Sigmoid colon (tissue), 6 donors: ENCODE measurements at regions not wholly inside any gene's neighbourhood (a gene's known extent, or its start where the extent isn't known, plus 50 kb on each side); places are given as distances from the start of the nearest gene placed in this dataset.

ENCODE experiments used
- DNase-seq: peaks from one replicate; pipeline ENCODE4 v3.0.0-alpha.2; 2019
- H3K27ac ChIP-seq, 4 donors: fragments of 200-600 bp; sonication (generic); one replicate each; pipeline ENCODE4 v1.5.1; 2016 to 2019; ENCODE audit warnings: mild to moderate bottlenecking in 1 of 4
- H3K27me3 ChIP-seq, 3 donors: fragments of 200-600 bp; sonication (generic); one replicate each; pipeline ENCODE4 v1.5.1; 2019; ENCODE audit warnings: mild to moderate bottlenecking in 1 of 3
- H3K36me3 ChIP-seq, 4 donors: fragments of 200-600 bp; sonication (generic); one replicate each; pipeline ENCODE4 v1.5.1; 2016 to 2019
- H3K4me1 ChIP-seq, 4 donors: fragments of 200-600 bp; sonication (generic); one replicate each; pipeline ENCODE4 v1.5.1; 2017 to 2019
- H3K4me3 ChIP-seq, 4 donors: fragments of 200-600 bp; sonication (generic); one replicate each; pipeline ENCODE4 v1.5.1; 2017 to 2019; ENCODE audit warnings: mild to moderate bottlenecking in 2 of 4, moderate library complexity in 1 of 4
- H3K9me3 ChIP-seq, 4 donors: fragments of 200-600 bp in 3 of 4; sonication (generic) in 3 of 4; one replicate each; pipeline versions ENCODE4 v1.5.1 to v1.6.1; 2013 to 2019
- CTCF ChIP-seq, 4 experiments: fragments of 450-650 bp in 3 of 4; fragments of 200-600 bp in 1 of 4; IDR thresholded peaks; one replicate each; pipeline ENCODE4 v1.5.1; 2016 to 2019; ENCODE audit warnings: antibody characterized with exemption in 4 of 4, mild to moderate bottlenecking in 3 of 4, moderate library complexity in 2 of 4
- EP300 ChIP-seq, 4 donors: sonication (generic); formaldehyde crosslinking; IDR thresholded peaks; one replicate each; pipeline ENCODE4 v1.6.1; 2017; ENCODE audit warnings: antibody characterized with exemption in 4 of 4
- POLR2A ChIP-seq, 2 donors: fragments of 450-650 bp; IDR thresholded peaks; one replicate each; pipeline ENCODE4 v1.6.1; 2016; ENCODE audit warnings: antibody characterized with exemption in 2 of 2, mild to moderate bottlenecking in 2 of 2, moderate library complexity in 2 of 2
- POLR2AphosphoS5 ChIP-seq, 4 donors: sonication (generic); formaldehyde crosslinking; IDR thresholded peaks; one replicate each; pipeline ENCODE4 v1.6.1; 2017; ENCODE audit warnings: antibody characterized with exemption in 4 of 4
- WGBS, 2 donors: extraction: QIAGEN DNeasy Blood & Tissue Kit; methylation state at CpG; one replicate each; pipeline ENCODE4 v1.1.7; 2013; 5-methylcytosine and 5-hydroxymethylcytosine counted together
- intact Hi-C: fragments of 100-400 bp; cut with DNase I; formaldehyde crosslinking; loops from one replicate; pipeline ENCODE4 v1.15.1; 2023
- donor health status: healthy with polysubstance abuse.
- donor health status: healthy.

- DNase-seq: peak; percentile 96
- H3K36me3 ChIP-seq: no peaks in the 10 kb centered on the region
- no peaks in the 10 kb centered on the region for H3K27me3 ChIP-seq
- peaks cover 0 to 22% (median 18%) of the 10 kb centered on the region in 4 donors for H3K4me1 ChIP-seq
- intact Hi-C loops: loop anchor here (2.0 to 5.0 kb wide), 2 partner anchors 76 to 209 kb away; no protein-coding TSS in a partner anchor
- H3K9me3 ChIP-seq: no peaks in the 10 kb centered on the region
- no peak overlapping the region for H3K4me3 ChIP-seq
- WGBS, 2 donors: 14 to 46% methylated on average over 4 of the region's 4 CpGs
- TF ChIP-seq POLR2AphosphoS5 (IDR thresholded peaks at IDR 0.05) (peak; percentile 56 to 76 (median 72)), EP300 (IDR thresholded peaks at IDR 0.05) (peak in 3 of 4 donors; percentile 39 to 76 (median 40)), POLR2A (IDR thresholded peaks at IDR 0.05) (no peak), CTCF (IDR thresholded peaks at IDR 0.05) (no peak)
- peak overlapping the region; percentile 39 to 73 (median 62) for H3K27ac ChIP-seq
These were observed 228.2 kb upstream of the ZPLD1 start for GRCh38 chr3:102206511-102207031.

- WGBS, 2 donors: 86 to 92% methylated on average over 3 of the region's 3 CpGs
- peak overlapping the region; percentile 39 to 73 (median 62) for H3K27ac ChIP-seq
- H3K36me3 ChIP-seq: no peaks in the 10 kb centered on the region
- H3K9me3 ChIP-seq: no peaks in the 10 kb centered on the region
- peaks cover 0 to 22% (median 18%) of the 10 kb centered on the region in 4 donors for H3K4me1 ChIP-seq
- no peaks in the 10 kb centered on the region for H3K27me3 ChIP-seq
- H3K4me3 ChIP-seq: no peak overlapping the region
- intact Hi-C loops: loop anchor here (2.0 to 5.0 kb wide), 2 partner anchors 76 to 210 kb away; no protein-coding TSS in a partner anchor
- TF ChIP-seq EP300 (IDR thresholded peaks at IDR 0.05): no peak
- no peak for TF ChIP-seq POLR2AphosphoS5 (IDR thresholded peaks at IDR 0.05)
- no peak for TF ChIP-seq POLR2A (IDR thresholded peaks at IDR 0.05)
- TF ChIP-seq CTCF (IDR thresholded peaks at IDR 0.05): no peak
- DNase-seq: no peak
These were observed 227.7 kb upstream of the ZPLD1 start for GRCh38 chr3:102207151-102207571.

GRCh38 chr3:102215166-102215565, 219.6 kb upstream of the ZPLD1 start:
- Histone ChIP-seq H3K27me3 (no peaks in the 10 kb centered on the region), H3K9me3 (peaks cover 0 to 2% (median 0%) of the 10 kb centered on the region in 4 donors), H3K36me3 (no peaks in the 10 kb centered on the region), H3K27ac (no peak overlapping the region), H3K4me1 (no peaks in the 10 kb centered on the region), H3K4me3 (no peak overlapping the region)
- 94 to 100% methylated on average over 2 of the region's 2 CpGs for WGBS, 2 donors
- TF ChIP-seq EP300 (IDR thresholded peaks at IDR 0.05): no peak
- no peak for TF ChIP-seq POLR2A (IDR thresholded peaks at IDR 0.05)
- TF ChIP-seq POLR2AphosphoS5 (IDR thresholded peaks at IDR 0.05): no peak
- TF ChIP-seq CTCF (IDR thresholded peaks at IDR 0.05): no peak
- intact Hi-C loops: no loop called here
- DNase-seq: no peak

- TF ChIP-seq POLR2A (IDR thresholded peaks at IDR 0.05) (no peak), CTCF (IDR thresholded peaks at IDR 0.05) (no peak), EP300 (IDR thresholded peaks at IDR 0.05) (no peak), POLR2AphosphoS5 (IDR thresholded peaks at IDR 0.05) (no peak)
- H3K27ac ChIP-seq: no peak overlapping the region
- no peaks in the 10 kb centered on the region for H3K27me3 ChIP-seq
- 70 to 71% methylated on average over 10 of the region's 10 CpGs for WGBS, 2 donors
- H3K4me3 ChIP-seq: no peak overlapping the region
- H3K4me1 ChIP-seq: peaks cover 0 to 10% (median 0%) of the 10 kb centered on the region in 4 donors
- no peaks in the 10 kb centered on the region for H3K9me3 ChIP-seq
- no peaks in the 10 kb centered on the region for H3K36me3 ChIP-seq
- DNase-seq: no peak
- intact Hi-C loops: loop anchor here (10.0 kb wide), 1 partner anchor 538 kb away; the partner anchor contains the start of gene RPL24
These were observed 211.7 kb upstream of the ZPLD1 start for GRCh38 chr3:102223132-102223531.
